ENCODE measurements at regions not wholly inside any gene's neighbourhood (a gene's known extent, or its start where the extent isn't known, plus 50 kb on each side); places are given as distances from the start of the nearest gene placed in this dataset.

GRCh38 chr10:10564081-10564794 lies 453.4 kb upstream of the CELF2 start:
- no peak overlapping the region for H3K4me3 ChIP-seq (ENCODE audit: low read depth, low read length)
- no peak for TF ChIP-seq CTCF (IDR thresholded peaks at IDR 0.05; ENCODE audit: insufficient read depth, low read length, poor library complexity, severe bottlenecking)
- H3K27me3 ChIP-seq (ENCODE audit: control insufficient read depth, insufficient read depth, low read length), result no peaks in the 10 kb centered on the region
- no peaks in the 10 kb centered on the region for H3K36me3 ChIP-seq (ENCODE audit: control insufficient read depth, insufficient read depth, low read length)
- no peak for DNase-seq (ENCODE audit: low read depth)

- H3K27me3 ChIP-seq (ENCODE audit: control insufficient read depth, insufficient read depth, low read length), result no peaks in the 10 kb centered on the region
- DNase-seq (ENCODE audit: low read depth), result no peak
- no peak overlapping the region for H3K4me3 ChIP-seq (ENCODE audit: low read depth, low read length)
- H3K36me3 ChIP-seq (ENCODE audit: control insufficient read depth, insufficient read depth, low read length), result no peaks in the 10 kb centered on the region
- TF ChIP-seq CTCF (IDR thresholded peaks at IDR 0.05; ENCODE audit: insufficient read depth, low read length, poor library complexity, severe bottlenecking), result no peak
Measured at GRCh38 chr10:10576937-10577336, 440.7 kb upstream of the CELF2 start.

GRCh38 chr10:10579709-10580108 lies 438.0 kb upstream of the CELF2 start:
- Histone ChIP-seq H3K4me3 (ENCODE audit: low read depth, low read length) (no peak overlapping the region), H3K27me3 (ENCODE audit: control insufficient read depth, insufficient read depth, low read length) (no peaks in the 10 kb centered on the region), H3K36me3 (ENCODE audit: control insufficient read depth, insufficient read depth, low read length) (no peaks in the 10 kb centered on the region)
- DNase-seq (ENCODE audit: low read depth), result no peak
- no peak for TF ChIP-seq CTCF (IDR thresholded peaks at IDR 0.05; ENCODE audit: insufficient read depth, low read length, poor library complexity, severe bottlenecking)

- H3K4me3 ChIP-seq (ENCODE audit: low read depth, low read length), result no peak overlapping the region
- no peaks in the 10 kb centered on the region for H3K36me3 ChIP-seq (ENCODE audit: control insufficient read depth, insufficient read depth, low read length)
- no peak for TF ChIP-seq CTCF (IDR thresholded peaks at IDR 0.05; ENCODE audit: insufficient read depth, low read length, poor library complexity, severe bottlenecking)
- no peak for DNase-seq (ENCODE audit: low read depth)
- no peaks in the 10 kb centered on the region for H3K27me3 ChIP-seq (ENCODE audit: control insufficient read depth, insufficient read depth, low read length)
Measured at GRCh38 chr10:10584161-10584560, 433.5 kb upstream of the CELF2 start.

- H3K27me3 ChIP-seq (ENCODE audit: control insufficient read depth, insufficient read depth, low read length), result no peaks in the 10 kb centered on the region
- H3K36me3 ChIP-seq (ENCODE audit: control insufficient read depth, insufficient read depth, low read length), result no peaks in the 10 kb centered on the region
- H3K4me3 ChIP-seq (ENCODE audit: low read depth, low read length), result no peak overlapping the region
- no peak for DNase-seq (ENCODE audit: low read depth)
- TF ChIP-seq CTCF (IDR thresholded peaks at IDR 0.05; ENCODE audit: insufficient read depth, low read length, poor library complexity, severe bottlenecking), result no peak
Measured at GRCh38 chr10:10587744-10588393, 429.8 kb upstream of the CELF2 start.

Measured in kidney epithelial cell (primary cell).